ENCODE measurements at regions not wholly inside any gene's neighbourhood (a gene's known extent, or its start where the extent isn't known, plus 50 kb on each side); places are given as distances from the start of the nearest gene placed in this dataset.

DNA sequence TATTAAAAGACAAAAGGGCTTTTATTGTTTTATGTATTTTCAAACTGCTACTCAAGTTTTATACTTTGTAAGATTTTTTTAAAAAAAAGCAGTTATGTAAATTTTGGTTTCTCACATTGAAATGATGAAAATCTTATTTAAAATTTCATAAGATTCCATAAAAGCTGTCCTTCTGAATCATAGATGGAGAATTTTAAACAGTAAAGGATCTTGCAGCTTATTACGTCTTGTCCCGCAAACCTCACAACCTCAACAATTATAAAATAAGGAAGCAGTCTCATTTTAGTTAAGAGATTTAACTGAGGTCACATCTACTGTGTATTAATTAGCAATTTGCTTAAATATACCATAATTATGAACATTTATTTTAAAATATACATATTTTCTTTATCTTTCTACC lies 581.0 kb upstream of the SPRY2 start:
- no peaks in the 10 kb centered on the region for H3K4me1 ChIP-seq (ENCODE audit: control insufficient read depth in 2 of 2, insufficient read depth in 2 of 2, low read length in 2 of 2)
- no peaks in the 10 kb centered on the region for H4K20me1 ChIP-seq (ENCODE audit: control insufficient read depth, insufficient read depth, low read length, poor library complexity, severe bottlenecking)
- no peak overlapping the region for H3K4me3 ChIP-seq (ENCODE audit: control extremely low read depth in 1 of 5, extremely low read depth in 1 of 5, insufficient read depth in 1 of 5, low read depth in 2 of 5, low read length in 4 of 5)
- no peak for ATAC-seq (ENCODE audit: low read depth)
- Mint-ChIP-seq H3K27me3 (no peaks in the 10 kb centered on the region), H3K4me3 (no peak overlapping the region), H3K9me3 (ENCODE audit: insufficient read depth) (no peaks in the 10 kb centered on the region), H3K27ac (no peak overlapping the region), H3K4me1 (no peaks in the 10 kb centered on the region)
- POLR2A ChIA-PET = no interaction called here
- no peak overlapping the region for H3K9ac ChIP-seq (ENCODE audit: low read length)
- no peak overlapping the region for H2AFZ ChIP-seq (ENCODE audit: insufficient read depth, low read depth, low read length, poor library complexity, severe bottlenecking)
- H3K4me2 ChIP-seq (replicated peaks; ENCODE audit: low read depth, low read length, poor library complexity, severe bottlenecking) = no peak overlapping the region
- no peaks in the 10 kb centered on the region for H3K27me3 ChIP-seq (replicated peaks in 1 of 4; ENCODE audit: control extremely low read depth in 1 of 4, control insufficient read depth in 3 of 4, insufficient read depth in 4 of 4, low read length in 3 of 4)
- WGBS (ENCODE audit: insufficient coverage) = no CpG with 5 or more reads among the region's 2 CpGs
- TF ChIP-seq, protein P1, sequence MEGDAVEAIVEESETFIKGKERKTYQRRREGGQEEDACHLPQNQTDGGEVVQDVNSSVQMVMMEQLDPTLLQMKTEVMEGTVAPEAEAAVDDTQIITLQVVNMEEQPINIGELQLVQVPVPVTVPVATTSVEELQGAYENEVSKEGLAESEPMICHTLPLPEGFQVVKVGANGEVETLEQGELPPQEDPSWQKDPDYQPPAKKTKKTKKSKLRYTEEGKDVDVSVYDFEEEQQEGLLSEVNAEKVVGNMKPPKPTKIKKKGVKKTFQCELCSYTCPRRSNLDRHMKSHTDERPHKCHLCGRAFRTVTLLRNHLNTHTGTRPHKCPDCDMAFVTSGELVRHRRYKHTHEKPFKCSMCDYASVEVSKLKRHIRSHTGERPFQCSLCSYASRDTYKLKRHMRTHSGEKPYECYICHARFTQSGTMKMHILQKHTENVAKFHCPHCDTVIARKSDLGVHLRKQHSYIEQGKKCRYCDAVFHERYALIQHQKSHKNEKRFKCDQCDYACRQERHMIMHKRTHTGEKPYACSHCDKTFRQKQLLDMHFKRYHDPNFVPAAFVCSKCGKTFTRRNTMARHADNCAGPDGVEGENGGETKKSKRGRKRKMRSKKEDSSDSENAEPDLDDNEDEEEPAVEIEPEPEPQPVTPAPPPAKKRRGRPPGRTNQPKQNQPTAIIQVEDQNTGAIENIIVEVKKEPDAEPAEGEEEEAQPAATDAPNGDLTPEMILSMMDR (IDR thresholded peaks at IDR 0.05) = no peak
- TF ChIP-seq EZH2 (IDR thresholded peaks at IDR 0.05; ENCODE audit: borderline replicate concordance, insufficient read depth, low read depth, low read length, poor library complexity, severe bottlenecking) = no peak
- no peaks in the 10 kb centered on the region for H3K36me3 ChIP-seq (replicated peaks in 1 of 2; ENCODE audit: control extremely low read depth in 1 of 2, control insufficient read depth in 1 of 2, extremely low read depth in 1 of 2, insufficient read depth in 2 of 2, low read length in 1 of 2)
- no peaks in the 10 kb centered on the region for H3K79me2 ChIP-seq (ENCODE audit: control insufficient read depth, insufficient read depth, low read length)
- H3K9me3 ChIP-seq (ENCODE audit: control extremely low read depth in 1 of 3, control insufficient read depth in 2 of 3, insufficient read depth in 1 of 3, low read length in 2 of 3) = no peaks in the 10 kb centered on the region
- CTCF ChIA-PET = no interaction called here
- intact Hi-C loops (cut with micrococcal nuclease) = no loop called here
- H3K27ac ChIP-seq (ENCODE audit: low read length in 2 of 2) = no peak overlapping the region
- DNase-seq = no peak

DNA sequence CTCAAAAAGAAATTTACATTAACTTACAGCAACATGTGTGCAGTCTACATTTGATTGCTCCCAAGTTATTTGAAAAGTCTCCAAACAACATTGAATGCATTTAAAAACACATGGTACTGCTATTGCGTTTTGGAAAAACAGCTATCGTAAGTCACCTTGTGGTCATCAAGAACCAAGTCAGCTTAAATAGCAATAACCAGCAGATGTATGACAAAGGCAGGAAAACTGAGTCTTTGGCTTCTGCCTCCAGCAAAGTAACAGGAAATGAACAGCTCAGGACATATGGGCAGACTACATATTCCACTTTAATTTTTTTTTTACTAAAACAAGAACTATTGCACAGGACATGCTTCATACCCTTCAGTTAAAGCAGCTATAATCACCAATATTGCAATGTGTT lies 580.6 kb upstream of the SPRY2 start:
- Mint-ChIP-seq H3K4me3 (no peak overlapping the region), H3K4me1 (no peaks in the 10 kb centered on the region), H3K9me3 (ENCODE audit: insufficient read depth) (no peaks in the 10 kb centered on the region), H3K27me3 (no peaks in the 10 kb centered on the region), H3K27ac (no peak overlapping the region)
- ATAC-seq (ENCODE audit: low read depth) = no peak
- WGBS (ENCODE audit: insufficient coverage) = 86% methylated on average over 2 of the region's 2 CpGs
- Histone ChIP-seq H3K27me3 (replicated peaks in 1 of 4; ENCODE audit: control extremely low read depth in 1 of 4, control insufficient read depth in 3 of 4, insufficient read depth in 4 of 4, low read length in 3 of 4) (no peaks in the 10 kb centered on the region), H3K9me3 (ENCODE audit: control extremely low read depth in 1 of 3, control insufficient read depth in 2 of 3, insufficient read depth in 1 of 3, low read length in 2 of 3) (no peaks in the 10 kb centered on the region), H3K4me1 (ENCODE audit: control insufficient read depth in 2 of 2, insufficient read depth in 2 of 2, low read length in 2 of 2) (no peaks in the 10 kb centered on the region), H3K4me3 (ENCODE audit: control extremely low read depth in 1 of 5, extremely low read depth in 1 of 5, insufficient read depth in 1 of 5, low read depth in 2 of 5, low read length in 4 of 5) (no peak overlapping the region), H4K20me1 (ENCODE audit: control insufficient read depth, insufficient read depth, low read length, poor library complexity, severe bottlenecking) (no peaks in the 10 kb centered on the region), H2AFZ (ENCODE audit: insufficient read depth, low read depth, low read length, poor library complexity, severe bottlenecking) (no peak overlapping the region), H3K4me2 (replicated peaks; ENCODE audit: low read depth, low read length, poor library complexity, severe bottlenecking) (no peak overlapping the region), H3K36me3 (replicated peaks in 1 of 2; ENCODE audit: control extremely low read depth in 1 of 2, control insufficient read depth in 1 of 2, extremely low read depth in 1 of 2, insufficient read depth in 2 of 2, low read length in 1 of 2) (no peaks in the 10 kb centered on the region), H3K79me2 (ENCODE audit: control insufficient read depth, insufficient read depth, low read length) (no peaks in the 10 kb centered on the region), H3K9ac (ENCODE audit: low read length) (no peak overlapping the region), H3K27ac (ENCODE audit: low read length in 2 of 2) (no peak overlapping the region)
- ChIA-PET POLR2A (no interaction called here), CTCF (no interaction called here)
- intact Hi-C loops (cut with micrococcal nuclease) = no loop called here
- TF ChIP-seq, protein P1 (IDR thresholded peaks at IDR 0.05) = no peak
- no peak for TF ChIP-seq EZH2 (IDR thresholded peaks at IDR 0.05; ENCODE audit: borderline replicate concordance, insufficient read depth, low read depth, low read length, poor library complexity, severe bottlenecking)
- no peak for DNase-seq
